ENCODE measurements at regions not wholly inside any gene's neighbourhood (a gene's known extent, or its start where the extent isn't known, plus 50 kb on each side); places are given as distances from the start of the nearest gene placed in this dataset.
"Not testable (repeated sequence)": the region's sequence is repeated elsewhere in the genome, so short reads cannot be mapped to it uniquely, and the experiment has no call there.

- DNase-seq (ENCODE audit: low read depth in 2 of 2) = no peak
- Histone ChIP-seq H3K4me1 (ENCODE audit: control insufficient read depth, extremely low read depth, insufficient read depth, low read length) (no peaks in the 10 kb centered on the region), H3K36me3 (ENCODE audit: control insufficient read depth, insufficient read depth, low read length) (no peaks in the 10 kb centered on the region), H3K9ac (ENCODE audit: insufficient read depth, low read length) (no peak overlapping the region), H2AFZ (ENCODE audit: low read length) (no peak overlapping the region), H3K27ac (ENCODE audit: insufficient read depth, low read length) (no peak overlapping the region), H3K79me2 (ENCODE audit: control insufficient read depth, insufficient read depth, low read length) (no peaks in the 10 kb centered on the region), H3K4me3 (replicated peaks in 1 of 4; ENCODE audit: control extremely low read depth in 1 of 4, insufficient read depth in 1 of 4, low read depth in 3 of 4, low read length in 4 of 4) (no peak overlapping the region), H3K4me2 (ENCODE audit: extremely low read depth, insufficient read depth, low read length) (no peak overlapping the region), H3K9me3 (ENCODE audit: control insufficient read depth, insufficient read depth, low read depth, low read length) (no peaks in the 10 kb centered on the region), H3K27me3 (ENCODE audit: control insufficient read depth, insufficient read depth, low read length) (peaks cover 13% of the 10 kb centered on the region), H4K20me1 (ENCODE audit: control insufficient read depth, extremely low read depth, insufficient read depth, low read length) (no peaks in the 10 kb centered on the region)
- no peak for TF ChIP-seq EZH2 (IDR thresholded peaks at IDR 0.05; ENCODE audit: low read length, missing control alignments)
- no peak for TF ChIP-seq CTCF (conservative IDR thresholded peaks at IDR 0.05 in 1 of 2, IDR thresholded peaks at IDR 0.05 in 1 of 2; ENCODE audit: low read depth in 1 of 2, low read length in 2 of 2)
These were observed 95.4 kb upstream of the RNU6-1 start for GRCh38 chr15:67935244-67935643.

- Histone ChIP-seq H3K27me3 (ENCODE audit: control insufficient read depth, insufficient read depth, low read length) (peaks cover 13% of the 10 kb centered on the region), H3K9me3 (ENCODE audit: control insufficient read depth, insufficient read depth, low read depth, low read length) (no peaks in the 10 kb centered on the region), H4K20me1 (ENCODE audit: control insufficient read depth, extremely low read depth, insufficient read depth, low read length) (no peaks in the 10 kb centered on the region), H3K4me3 (replicated peaks in 1 of 4; ENCODE audit: control extremely low read depth in 1 of 4, insufficient read depth in 1 of 4, low read depth in 3 of 4, low read length in 4 of 4) (no peak overlapping the region), H3K36me3 (ENCODE audit: control insufficient read depth, insufficient read depth, low read length) (no peaks in the 10 kb centered on the region), H3K79me2 (ENCODE audit: control insufficient read depth, insufficient read depth, low read length) (no peaks in the 10 kb centered on the region), H3K9ac (ENCODE audit: insufficient read depth, low read length) (no peak overlapping the region), H3K4me1 (ENCODE audit: control insufficient read depth, extremely low read depth, insufficient read depth, low read length) (no peaks in the 10 kb centered on the region), H3K4me2 (ENCODE audit: extremely low read depth, insufficient read depth, low read length) (no peak overlapping the region), H2AFZ (ENCODE audit: low read length) (no peak overlapping the region), H3K27ac (ENCODE audit: insufficient read depth, low read length) (no peak overlapping the region)
- TF ChIP-seq CTCF (conservative IDR thresholded peaks at IDR 0.05 in 1 of 2, IDR thresholded peaks at IDR 0.05 in 1 of 2; ENCODE audit: low read depth in 1 of 2, low read length in 2 of 2) (no peak), EZH2 (IDR thresholded peaks at IDR 0.05; ENCODE audit: low read length, missing control alignments) (no peak)
- no peak for DNase-seq (ENCODE audit: low read depth in 2 of 2)
These were observed 96.4 kb upstream of the RNU6-1 start for GRCh38 chr15:67936258-67936657.

GRCh38 chr15:67937153-67937761 is 97.4 kb upstream of the RNU6-1 start:
- Histone ChIP-seq H3K79me2 (ENCODE audit: control insufficient read depth, insufficient read depth, low read length) (no peaks in the 10 kb centered on the region), H3K9ac (ENCODE audit: insufficient read depth, low read length) (no peak overlapping the region), H2AFZ (ENCODE audit: low read length) (no peak overlapping the region), H3K9me3 (ENCODE audit: control insufficient read depth, insufficient read depth, low read depth, low read length) (no peaks in the 10 kb centered on the region), H3K4me1 (ENCODE audit: control insufficient read depth, extremely low read depth, insufficient read depth, low read length) (no peaks in the 10 kb centered on the region), H3K27me3 (ENCODE audit: control insufficient read depth, insufficient read depth, low read length) (peaks cover 13% of the 10 kb centered on the region), H4K20me1 (ENCODE audit: control insufficient read depth, extremely low read depth, insufficient read depth, low read length) (no peaks in the 10 kb centered on the region), H3K4me3 (replicated peaks in 1 of 4; ENCODE audit: control extremely low read depth in 1 of 4, insufficient read depth in 1 of 4, low read depth in 3 of 4, low read length in 4 of 4) (no peak overlapping the region), H3K4me2 (ENCODE audit: extremely low read depth, insufficient read depth, low read length) (no peak overlapping the region), H3K27ac (ENCODE audit: insufficient read depth, low read length) (no peak overlapping the region), H3K36me3 (ENCODE audit: control insufficient read depth, insufficient read depth, low read length) (no peaks in the 10 kb centered on the region)
- TF ChIP-seq CTCF (conservative IDR thresholded peaks at IDR 0.05 in 1 of 2, IDR thresholded peaks at IDR 0.05 in 1 of 2; ENCODE audit: low read depth in 1 of 2, low read length in 2 of 2) (no peak), EZH2 (IDR thresholded peaks at IDR 0.05; ENCODE audit: low read length, missing control alignments) (no peak)
- no peak for DNase-seq (ENCODE audit: low read depth in 2 of 2)

- H4K20me1 ChIP-seq (ENCODE audit: control insufficient read depth, extremely low read depth, insufficient read depth, low read length); H3K79me2 ChIP-seq (ENCODE audit: control insufficient read depth, insufficient read depth, low read length); H3K27me3 ChIP-seq (ENCODE audit: control insufficient read depth, insufficient read depth, low read length); H2AFZ ChIP-seq (ENCODE audit: low read length); H3K36me3 ChIP-seq (ENCODE audit: control insufficient read depth, insufficient read depth, low read length); H3K4me1 ChIP-seq (ENCODE audit: control insufficient read depth, extremely low read depth, insufficient read depth, low read length); H3K9me3 ChIP-seq (ENCODE audit: control insufficient read depth, insufficient read depth, low read depth, low read length); H3K27ac ChIP-seq (ENCODE audit: insufficient read depth, low read length); H3K4me3 ChIP-seq (replicated peaks in 1 of 4; ENCODE audit: control extremely low read depth in 1 of 4, insufficient read depth in 1 of 4, low read depth in 3 of 4, low read length in 4 of 4); H3K9ac ChIP-seq (ENCODE audit: insufficient read depth, low read length); H3K4me2 ChIP-seq (ENCODE audit: extremely low read depth, insufficient read depth, low read length); DNase-seq (ENCODE audit: low read depth in 2 of 2): not testable (repeated sequence)
These were observed 99.3 kb upstream of the RNU6-1 start for GRCh38 chr15:67939179-67939578.

Data from fibroblast of lung (primary cell).